HG02884 (cell line): ENCODE measurements at regions not wholly inside any gene's neighbourhood (a gene's known extent, or its start where the extent isn't known, plus 50 kb on each side); places are given as distances from the start of the nearest gene placed in this dataset.

Experiments
- ATAC-seq: cut with Tn5 transposase; IDR thresholded peaks from one replicate; pipeline ENCODE4 v1.9.1; 2021; ENCODE audit warnings: mild to moderate bottlenecking, moderate library complexity; ENCODE audit not compliant: unreplicated experiment

- ATAC-seq, result no peak
These were observed 251.6 kb downstream of the GALR1 start for GRCh38 chr18:77501266-77501665.

GRCh38 chr18:77505499-77505898, 255.9 kb downstream of the GALR1 start:
- no peak for ATAC-seq

DNA sequence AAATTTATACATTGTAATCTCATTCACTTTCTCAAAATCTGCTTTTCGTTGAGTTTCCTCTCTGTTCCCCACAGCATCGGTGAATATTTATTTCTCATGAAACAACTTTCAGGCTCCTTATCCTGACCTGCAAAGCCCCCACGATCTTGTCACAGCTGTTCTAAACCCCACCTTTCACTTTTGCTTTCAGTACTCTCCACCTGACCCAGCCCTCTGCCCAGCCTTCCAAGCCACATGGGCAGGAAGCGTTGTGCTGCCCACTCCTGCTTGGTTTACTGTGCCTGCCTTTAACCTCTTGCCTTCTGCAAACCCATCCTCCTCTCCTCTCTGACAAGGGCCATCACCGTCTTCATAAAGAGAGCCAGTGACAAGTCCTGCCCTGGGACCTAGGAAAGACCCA, 262.5 kb downstream of the GALR1 start:
- ATAC-seq, result no peak

GRCh38 chr18:77517901-77518300, 268.3 kb downstream of the GALR1 start:
- no peak for ATAC-seq

DNA sequence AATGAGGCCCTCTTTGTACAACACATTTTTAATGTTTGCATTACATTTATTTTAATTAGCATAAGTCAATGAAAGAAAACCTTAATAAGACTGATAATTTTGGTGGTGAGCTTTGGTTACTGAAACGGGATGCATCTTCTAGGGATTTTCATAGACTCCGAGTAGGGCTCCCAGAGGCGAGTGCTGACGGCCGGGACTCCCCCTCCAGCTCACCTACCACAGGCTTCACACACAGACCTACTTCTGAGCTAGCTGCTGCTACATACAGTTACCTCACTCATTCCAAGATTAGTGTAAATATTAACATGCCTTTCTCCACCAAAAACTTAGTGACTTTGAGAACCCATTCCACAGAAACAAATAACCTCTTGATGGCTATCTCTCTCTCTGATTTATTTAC, 271.1 kb downstream of the GALR1 start:
- ATAC-seq, result no peak

- no peak for ATAC-seq
These were observed 272.5 kb downstream of the GALR1 start for GRCh38 chr18:77522051-77522675.

DNA sequence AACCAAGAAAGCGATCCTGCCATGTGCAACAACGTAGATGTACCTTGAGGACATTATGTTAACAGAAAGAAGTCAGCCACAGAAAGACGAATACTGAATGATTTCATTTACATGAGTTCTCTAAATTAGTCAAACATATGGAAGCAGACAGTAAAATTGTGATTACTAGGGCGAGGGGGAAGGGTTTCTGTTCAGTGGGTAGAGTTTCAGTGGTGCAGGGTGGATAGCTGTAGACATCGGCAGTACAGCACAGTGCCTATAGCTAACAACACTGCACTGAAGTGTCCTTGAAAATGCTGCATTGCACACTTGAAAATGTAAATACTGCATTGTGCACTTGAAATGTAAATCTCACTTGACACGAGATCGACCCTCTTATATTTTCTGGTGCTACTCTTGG, 275.3 kb downstream of the GALR1 start:
- no peak for ATAC-seq

DNA sequence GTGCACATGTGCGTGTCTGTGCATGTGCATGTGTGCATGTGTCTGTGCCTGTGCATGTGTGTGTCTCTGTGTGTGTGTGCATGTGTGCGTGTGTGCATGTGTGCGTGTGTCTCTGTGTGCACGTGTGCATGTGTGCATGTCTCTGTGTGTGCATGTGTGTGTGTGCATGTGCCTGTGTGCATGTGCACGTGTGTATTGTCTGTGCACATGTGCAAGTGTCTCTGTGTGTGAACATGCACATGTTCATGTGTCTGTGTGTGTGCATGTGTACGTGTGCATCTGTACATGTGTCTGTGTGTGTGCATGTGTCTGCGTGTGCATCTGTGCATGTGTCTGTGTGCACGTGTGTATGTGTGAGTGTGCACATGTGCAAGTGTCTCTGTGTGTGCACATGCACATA, 277.3 kb downstream of the GALR1 start:
- no peak for ATAC-seq

DNA sequence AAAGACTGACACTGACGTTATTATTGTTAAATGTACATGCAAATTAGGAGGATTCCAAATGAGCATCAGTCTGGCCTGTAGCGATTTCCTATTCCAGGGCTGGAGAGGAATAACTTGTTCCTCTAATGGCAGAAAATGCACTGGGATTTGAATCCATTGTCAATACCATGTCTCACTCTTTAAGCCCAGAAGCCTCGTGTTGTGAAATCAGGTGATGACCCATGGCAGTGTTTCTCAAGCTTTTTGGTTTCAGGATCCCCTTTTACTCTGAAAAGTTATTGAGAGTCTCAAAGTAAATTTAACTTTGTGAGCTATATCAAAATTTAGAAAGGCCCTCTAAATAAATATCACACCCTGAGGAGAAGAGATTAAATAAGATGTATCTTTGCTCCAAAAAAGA, 279.2 kb downstream of the GALR1 start:
- ATAC-seq, result no peak

GRCh38 chr18:77529492-77530176, 280.0 kb downstream of the GALR1 start:
- no peak for ATAC-seq

- ATAC-seq, result no peak
These were observed 281.1 kb downstream of the GALR1 start for GRCh38 chr18:77530732-77531131.

- no peak for ATAC-seq
These were observed 290.2 kb downstream of the GALR1 start for GRCh38 chr18:77539860-77540259.

DNA sequence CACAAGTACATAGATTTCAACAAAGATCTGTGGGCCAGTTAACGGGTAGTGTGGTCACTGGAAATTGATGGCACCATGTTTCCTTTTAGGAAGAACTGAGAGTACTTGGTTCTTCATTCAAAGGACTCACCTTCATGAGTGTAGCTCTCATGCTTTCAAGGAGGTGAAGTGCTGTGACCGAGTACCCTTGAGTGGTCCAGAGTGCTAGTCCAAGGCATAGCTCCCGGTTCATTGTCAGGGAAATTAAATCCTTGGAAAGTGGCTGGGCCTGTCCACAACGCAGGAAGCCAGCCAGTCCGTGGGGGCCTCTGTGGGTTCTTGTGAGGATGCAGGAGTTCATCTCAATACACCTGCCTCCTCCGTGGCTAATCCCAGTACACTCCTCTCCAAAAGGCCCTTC, 295.1 kb downstream of the GALR1 start:
- ATAC-seq, result no peak

- no peak for ATAC-seq
These were observed 298.1 kb downstream of the GALR1 start for GRCh38 chr18:77547757-77548156.

DNA sequence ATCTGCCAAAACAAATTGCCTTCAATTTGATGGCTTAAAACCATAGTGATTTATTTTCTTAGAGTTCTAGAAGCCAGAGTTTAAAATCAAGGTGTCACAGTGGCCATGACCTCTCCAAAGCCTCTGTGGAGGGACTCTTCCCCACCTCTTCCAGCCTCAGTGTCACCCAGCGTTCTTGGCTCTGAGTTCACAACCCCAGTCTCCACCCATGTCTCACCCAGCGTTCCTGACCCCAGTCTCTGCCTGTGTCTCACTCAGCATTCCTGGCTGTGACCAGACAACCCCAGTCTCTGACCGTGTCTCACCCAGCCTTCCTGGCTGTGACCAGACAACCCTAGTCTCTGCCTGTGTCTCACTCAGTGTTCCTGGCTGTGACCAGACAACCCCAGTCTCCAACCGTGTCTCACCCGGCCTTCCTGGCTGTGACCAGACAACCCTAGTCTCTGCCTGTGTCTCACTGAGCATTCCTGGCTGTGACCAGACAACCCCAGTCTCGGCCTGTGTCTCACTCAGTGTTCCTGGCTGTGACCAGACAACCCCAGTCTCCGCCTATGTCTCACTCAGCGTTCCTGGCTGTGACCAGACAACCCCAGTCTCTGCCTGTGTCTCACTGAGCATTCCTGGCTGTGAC, 299.3 kb downstream of the GALR1 start:
- no peak for ATAC-seq

DNA sequence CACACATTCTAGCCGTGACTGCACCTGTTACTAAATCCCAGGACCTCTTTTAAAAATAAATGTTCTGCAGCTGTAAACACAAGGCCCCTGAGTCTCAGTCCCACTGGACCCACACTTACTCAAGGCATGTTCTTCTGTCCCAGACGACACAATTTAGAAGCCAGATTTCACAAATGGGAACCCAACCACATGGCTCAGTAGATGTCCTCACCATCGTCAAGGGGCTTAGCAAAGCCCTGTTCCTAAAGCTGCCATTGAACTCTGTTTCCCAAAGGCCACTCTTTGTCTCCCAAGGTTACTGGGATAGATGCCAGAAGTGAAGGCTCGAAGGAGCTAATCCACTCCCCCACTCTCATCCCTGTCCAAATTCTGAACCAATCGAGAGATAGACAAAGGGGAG, 301.0 kb downstream of the GALR1 start:
- ATAC-seq, result no peak

GRCh38 chr18:77551055-77551454, 301.4 kb downstream of the GALR1 start:
- no peak for ATAC-seq

DNA sequence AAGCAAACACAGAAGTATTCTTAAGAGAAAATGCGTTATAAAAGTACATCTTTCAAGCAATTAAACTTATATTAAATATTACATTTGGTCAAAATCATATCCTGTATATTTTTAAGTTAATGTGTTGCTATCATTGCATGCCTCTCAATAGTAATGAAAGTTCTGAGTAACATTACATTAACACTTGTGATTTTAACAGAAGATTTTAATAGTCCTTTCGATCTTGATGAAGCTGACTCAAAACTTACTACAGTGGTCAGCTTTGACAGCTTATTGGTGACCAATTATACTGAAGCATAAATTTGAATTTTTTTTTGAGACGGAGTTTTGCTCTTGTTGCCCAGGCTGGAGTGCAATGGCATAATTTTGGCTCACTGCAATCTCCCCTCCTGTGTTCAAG, 303.3 kb downstream of the GALR1 start:
- no peak for ATAC-seq

DNA sequence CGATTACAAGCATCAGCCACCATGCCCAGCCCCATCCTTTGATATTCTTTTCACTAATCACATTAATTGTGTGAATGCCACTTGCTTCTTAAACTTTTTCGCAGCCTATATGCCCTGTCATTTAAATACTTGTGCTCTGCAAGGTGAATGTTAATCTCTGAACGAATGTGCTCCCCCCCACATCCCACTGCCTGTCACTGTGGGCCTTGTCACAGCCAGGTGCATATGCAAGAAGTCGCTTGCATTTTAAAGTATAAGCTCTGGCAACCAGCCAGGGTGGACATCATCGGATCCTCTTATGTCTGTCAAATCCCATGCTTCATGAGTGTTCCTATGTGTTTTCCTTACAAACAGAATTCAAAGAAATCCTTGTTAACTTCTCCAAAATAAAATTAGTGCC, 304.4 kb downstream of the GALR1 start:
- no peak for ATAC-seq

- ATAC-seq, result no peak
These were observed 307.5 kb downstream of the GALR1 start for GRCh38 chr18:77557046-77557587.

DNA sequence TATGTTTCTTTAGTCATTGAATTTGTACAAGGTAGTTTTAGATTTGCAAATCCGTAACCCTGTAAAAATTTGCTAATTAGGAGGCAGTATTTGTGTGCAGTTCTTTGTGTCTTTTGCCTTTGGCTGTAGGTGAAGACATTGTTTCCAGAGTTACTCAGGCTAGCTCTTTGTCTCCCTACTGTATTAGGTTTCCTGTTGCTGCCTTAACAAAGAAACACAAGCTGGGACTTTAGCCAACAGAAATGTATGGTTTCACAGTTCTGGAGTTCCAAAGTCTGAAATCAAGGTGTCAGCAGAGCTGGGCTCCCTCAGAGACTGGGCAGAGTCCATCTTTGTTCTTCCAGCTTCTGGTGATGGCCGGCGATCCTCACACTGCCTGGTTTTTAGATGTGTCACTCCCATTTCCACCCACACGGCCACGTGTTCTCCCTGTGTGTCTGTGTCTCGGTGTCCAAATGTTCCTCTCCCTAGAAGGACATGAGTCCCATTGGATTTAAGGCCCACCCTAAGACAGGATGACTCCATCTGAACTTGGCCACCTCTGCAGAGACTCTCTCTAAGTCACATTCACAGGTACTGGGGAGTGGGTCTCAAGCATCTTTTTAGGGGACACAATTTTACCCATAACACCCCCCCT, 309.7 kb downstream of the GALR1 start:
- no peak for ATAC-seq
